ENCODE measurements at regions not wholly inside any gene's neighbourhood (a gene's known extent, or its start where the extent isn't known, plus 50 kb on each side); places are given as distances from the start of the nearest gene placed in this dataset.

- TF ChIP-seq AFF4 (CRISPR knock-in tag; IDR thresholded peaks at IDR 0.05; ENCODE audit: borderline replicate concordance) = no peak
Measured at GRCh38 chr16:79316004-79316458, 284.5 kb downstream of the MAF start (continued).

GRCh38 chr16:79312502-79312901 lies 288.0 kb downstream of the MAF start:
- Mint-ChIP-seq H3K4me3 (no peak overlapping the region), H3K9me3 (no peaks in the 10 kb centered on the region), H3K27me3 (ENCODE audit: low read depth) (peaks cover 3% of the 10 kb centered on the region; the same call in 1 of the 2 replicates), H3K27ac (no peak overlapping the region), H3K36me3 (no peaks in the 10 kb centered on the region), H3K4me1 (peaks cover 60% of the 10 kb centered on the region)
- POLR2A ChIA-PET = no interaction called here
- CTCF ChIA-PET = interaction anchor here (1.3 to 1.5 kb wide), 2 partner anchors 20 to 22 kb away, joined by 3 to 6 read pairs; no protein-coding TSS in a partner anchor
- ATAC-seq = no peak
- TF ChIP-seq GABPB1 (CRISPR knock-in tag; IDR thresholded peaks at IDR 0.05) = no peak
- no peak for TF ChIP-seq EMX1 (CRISPR knock-in tag; IDR thresholded peaks at IDR 0.05)
- no peak for TF ChIP-seq OVOL2 (CRISPR knock-in tag; IDR thresholded peaks at IDR 0.05; ENCODE audit: borderline replicate concordance)
- no peak for TF ChIP-seq RELA (CRISPR knock-in tag; IDR thresholded peaks at IDR 0.05; ENCODE audit: borderline replicate concordance)
- TF ChIP-seq, protein P1, sequence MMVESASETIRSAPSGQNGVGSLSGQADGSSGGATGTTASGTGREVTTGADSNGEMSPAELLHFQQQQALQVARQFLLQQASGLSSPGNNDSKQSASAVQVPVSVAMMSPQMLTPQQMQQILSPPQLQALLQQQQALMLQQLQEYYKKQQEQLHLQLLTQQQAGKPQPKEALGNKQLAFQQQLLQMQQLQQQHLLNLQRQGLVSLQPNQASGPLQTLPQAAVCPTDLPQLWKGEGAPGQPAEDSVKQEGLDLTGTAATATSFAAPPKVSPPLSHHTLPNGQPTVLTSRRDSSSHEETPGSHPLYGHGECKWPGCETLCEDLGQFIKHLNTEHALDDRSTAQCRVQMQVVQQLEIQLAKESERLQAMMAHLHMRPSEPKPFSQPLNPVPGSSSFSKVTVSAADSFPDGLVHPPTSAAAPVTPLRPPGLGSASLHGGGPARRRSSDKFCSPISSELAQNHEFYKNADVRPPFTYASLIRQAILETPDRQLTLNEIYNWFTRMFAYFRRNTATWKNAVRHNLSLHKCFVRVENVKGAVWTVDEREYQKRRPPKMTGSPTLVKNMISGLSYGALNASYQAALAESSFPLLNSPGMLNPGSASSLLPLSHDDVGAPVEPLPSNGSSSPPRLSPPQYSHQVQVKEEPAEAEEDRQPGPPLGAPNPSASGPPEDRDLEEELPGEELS (CRISPR knock-in tag; IDR thresholded peaks at IDR 0.05) = no peak
- TF ChIP-seq CREB1 (CRISPR knock-in tag; IDR thresholded peaks at IDR 0.05) = no peak
- no peak for TF ChIP-seq KAT7 (CRISPR knock-in tag; IDR thresholded peaks at IDR 0.05; ENCODE audit: borderline replicate concordance)
- no peak for TF ChIP-seq SMAD3 (CRISPR knock-in tag; IDR thresholded peaks at IDR 0.05; ENCODE audit: borderline replicate concordance)
- TF ChIP-seq ZNF396 (CRISPR knock-in tag; IDR thresholded peaks at IDR 0.05; ENCODE audit: borderline replicate concordance) = no peak
- no peak for TF ChIP-seq HMGA2 (CRISPR knock-in tag; IDR thresholded peaks at IDR 0.05)
- no peak for TF ChIP-seq NR1H2 (CRISPR knock-in tag; IDR thresholded peaks at IDR 0.05)
- no peak for TF ChIP-seq TEAD1 (CRISPR knock-in tag; IDR thresholded peaks at IDR 0.05)
- TF ChIP-seq, protein P2, sequence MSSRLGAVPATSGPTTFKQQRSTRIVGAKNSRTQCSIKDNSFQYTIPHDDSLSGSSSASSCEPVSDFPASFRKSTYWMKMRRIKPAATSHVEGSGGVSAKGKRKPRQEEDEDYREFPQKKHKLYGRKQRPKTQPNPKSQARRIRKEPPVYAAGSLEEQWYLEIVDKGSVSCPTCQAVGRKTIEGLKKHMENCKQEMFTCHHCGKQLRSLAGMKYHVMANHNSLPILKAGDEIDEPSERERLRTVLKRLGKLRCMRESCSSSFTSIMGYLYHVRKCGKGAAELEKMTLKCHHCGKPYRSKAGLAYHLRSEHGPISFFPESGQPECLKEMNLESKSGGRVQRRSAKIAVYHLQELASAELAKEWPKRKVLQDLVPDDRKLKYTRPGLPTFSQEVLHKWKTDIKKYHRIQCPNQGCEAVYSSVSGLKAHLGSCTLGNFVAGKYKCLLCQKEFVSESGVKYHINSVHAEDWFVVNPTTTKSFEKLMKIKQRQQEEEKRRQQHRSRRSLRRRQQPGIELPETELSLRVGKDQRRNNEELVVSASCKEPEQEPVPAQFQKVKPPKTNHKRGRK (CRISPR knock-in tag; IDR thresholded peaks at IDR 0.05; ENCODE audit: borderline replicate concordance) = no peak
- TF ChIP-seq TCF7 (CRISPR knock-in tag; IDR thresholded peaks at IDR 0.05; ENCODE audit: low read depth) = no peak
- no peak for TF ChIP-seq ZNF219 (CRISPR knock-in tag; IDR thresholded peaks at IDR 0.05; ENCODE audit: borderline replicate concordance)
- DNase-seq (ENCODE audit: low spot score) = no peak

DNA sequence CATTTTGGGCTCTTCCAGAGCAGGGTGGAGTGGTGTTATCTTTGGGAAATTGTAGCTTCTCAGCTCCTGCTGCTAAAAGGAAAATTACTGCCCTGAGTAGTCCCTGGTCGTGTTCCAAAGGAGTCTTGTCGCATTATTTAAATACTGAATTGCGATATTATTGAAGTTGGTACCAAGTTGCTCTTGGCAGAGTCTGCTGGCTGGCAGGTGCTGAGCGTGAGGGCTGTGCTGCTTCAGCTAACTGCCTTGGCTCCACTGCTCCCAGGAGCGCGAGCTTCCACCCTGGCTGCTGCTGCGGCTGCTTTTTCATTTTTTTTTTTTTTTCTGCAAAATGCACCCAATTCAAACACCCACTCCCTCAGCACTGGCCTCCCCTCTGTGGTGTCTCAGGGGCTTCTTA lies 289.8 kb downstream of the MAF start:
- Mint-ChIP-seq H3K27ac (no peak overlapping the region), H3K27me3 (ENCODE audit: low read depth) (peaks cover 3% of the 10 kb centered on the region; the same call in 1 of the 2 replicates), H3K4me3 (no peak overlapping the region), H3K36me3 (no peaks in the 10 kb centered on the region), H3K9me3 (no peaks in the 10 kb centered on the region), H3K4me1 (peaks cover 44% of the 10 kb centered on the region)
- ChIA-PET CTCF (interaction anchor here (0.5 to 2.3 kb wide), 7 partner anchors 10 to 753 kb away, joined by 3 to 11 read pairs (median 3); no protein-coding TSS in a partner anchor), POLR2A (interaction anchor here (0.7 kb wide), 1 partner anchor 402 kb away, joined by 4 read pairs; no protein-coding TSS in a partner anchor)
- peak; percentile 40; the same call in 1 of the 2 replicates for ATAC-seq
- DNase-seq (ENCODE audit: low spot score) = no peak
- no peak for TF ChIP-seq MXD4 (CRISPR knock-in tag; IDR thresholded peaks at IDR 0.05; ENCODE audit: borderline replicate concordance)
- no peak for TF ChIP-seq CREB1 (CRISPR knock-in tag; IDR thresholded peaks at IDR 0.05)
- no peak for TF ChIP-seq ZNF396 (CRISPR knock-in tag; IDR thresholded peaks at IDR 0.05; ENCODE audit: borderline replicate concordance)
- TF ChIP-seq, protein P3, sequence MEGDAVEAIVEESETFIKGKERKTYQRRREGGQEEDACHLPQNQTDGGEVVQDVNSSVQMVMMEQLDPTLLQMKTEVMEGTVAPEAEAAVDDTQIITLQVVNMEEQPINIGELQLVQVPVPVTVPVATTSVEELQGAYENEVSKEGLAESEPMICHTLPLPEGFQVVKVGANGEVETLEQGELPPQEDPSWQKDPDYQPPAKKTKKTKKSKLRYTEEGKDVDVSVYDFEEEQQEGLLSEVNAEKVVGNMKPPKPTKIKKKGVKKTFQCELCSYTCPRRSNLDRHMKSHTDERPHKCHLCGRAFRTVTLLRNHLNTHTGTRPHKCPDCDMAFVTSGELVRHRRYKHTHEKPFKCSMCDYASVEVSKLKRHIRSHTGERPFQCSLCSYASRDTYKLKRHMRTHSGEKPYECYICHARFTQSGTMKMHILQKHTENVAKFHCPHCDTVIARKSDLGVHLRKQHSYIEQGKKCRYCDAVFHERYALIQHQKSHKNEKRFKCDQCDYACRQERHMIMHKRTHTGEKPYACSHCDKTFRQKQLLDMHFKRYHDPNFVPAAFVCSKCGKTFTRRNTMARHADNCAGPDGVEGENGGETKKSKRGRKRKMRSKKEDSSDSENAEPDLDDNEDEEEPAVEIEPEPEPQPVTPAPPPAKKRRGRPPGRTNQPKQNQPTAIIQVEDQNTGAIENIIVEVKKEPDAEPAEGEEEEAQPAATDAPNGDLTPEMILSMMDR (IDR thresholded peaks at IDR 0.05) = no peak
- no peak for TF ChIP-seq GABPB1 (CRISPR knock-in tag; IDR thresholded peaks at IDR 0.05)
- no peak for TF ChIP-seq NFATC4 (CRISPR knock-in tag; IDR thresholded peaks at IDR 0.05)
- no peak for TF ChIP-seq RELA (CRISPR knock-in tag; IDR thresholded peaks at IDR 0.05; ENCODE audit: borderline replicate concordance)
- TF ChIP-seq, protein P4, sequence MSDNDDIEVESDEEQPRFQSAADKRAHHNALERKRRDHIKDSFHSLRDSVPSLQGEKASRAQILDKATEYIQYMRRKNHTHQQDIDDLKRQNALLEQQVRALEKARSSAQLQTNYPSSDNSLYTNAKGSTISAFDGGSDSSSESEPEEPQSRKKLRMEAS (CRISPR knock-in tag; IDR thresholded peaks at IDR 0.05) = no peak
